Gastrocnemius medialis (tissue), 4 donors: ENCODE measurements at regions not wholly inside any gene's neighbourhood (a gene's known extent, or its start where the extent isn't known, plus 50 kb on each side); places are given as distances from the start of the nearest gene placed in this dataset.

ENCODE experiments used
- POLR2A ChIP-seq, 2 donors: fragments of 450-650 bp; IDR thresholded peaks; one replicate each; pipeline ENCODE4 v1.6.1; 2017; ENCODE audit warnings: antibody characterized with exemption in 2 of 2, mild to moderate bottlenecking in 2 of 2, moderate library complexity in 2 of 2
- TF ChIP-seq, protein P1 (sequence below), 5 experiments: fragments of 450-650 bp in 3 of 5; fragments of 200-600 bp in 2 of 5; sonication (generic) in 2 of 5; IDR thresholded peaks in 4 of 5; conservative IDR thresholded peaks in 1 of 5; 1 replicate in 4 of 5; 2 replicates in 1 of 5; pipeline ENCODE4 v1.5.1; 2016 to 2019; ENCODE audit warnings: antibody characterized with exemption in 5 of 5, mild to moderate bottlenecking in 3 of 5, moderate library complexity in 3 of 5

DNA sequence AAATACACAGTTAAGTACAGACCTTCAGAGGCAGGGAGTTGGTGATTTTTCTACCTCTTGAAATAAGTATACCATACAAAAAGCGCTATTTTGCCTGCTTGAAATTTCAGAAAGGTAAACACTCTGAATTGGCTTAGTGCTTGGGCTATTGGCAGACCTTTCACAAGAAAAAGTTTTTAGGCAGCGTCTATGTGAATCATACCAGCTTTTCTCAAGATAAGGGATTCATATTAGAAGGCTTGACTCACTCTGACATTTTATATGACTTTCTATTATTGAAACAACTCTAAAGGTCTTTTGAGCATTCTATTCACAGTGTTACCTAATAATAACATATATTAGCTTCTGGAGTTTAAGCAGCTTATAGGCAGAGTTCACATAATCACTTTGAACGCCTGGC, 286.4 kb upstream of the FAT1 start:
- TF ChIP-seq, protein P1, sequence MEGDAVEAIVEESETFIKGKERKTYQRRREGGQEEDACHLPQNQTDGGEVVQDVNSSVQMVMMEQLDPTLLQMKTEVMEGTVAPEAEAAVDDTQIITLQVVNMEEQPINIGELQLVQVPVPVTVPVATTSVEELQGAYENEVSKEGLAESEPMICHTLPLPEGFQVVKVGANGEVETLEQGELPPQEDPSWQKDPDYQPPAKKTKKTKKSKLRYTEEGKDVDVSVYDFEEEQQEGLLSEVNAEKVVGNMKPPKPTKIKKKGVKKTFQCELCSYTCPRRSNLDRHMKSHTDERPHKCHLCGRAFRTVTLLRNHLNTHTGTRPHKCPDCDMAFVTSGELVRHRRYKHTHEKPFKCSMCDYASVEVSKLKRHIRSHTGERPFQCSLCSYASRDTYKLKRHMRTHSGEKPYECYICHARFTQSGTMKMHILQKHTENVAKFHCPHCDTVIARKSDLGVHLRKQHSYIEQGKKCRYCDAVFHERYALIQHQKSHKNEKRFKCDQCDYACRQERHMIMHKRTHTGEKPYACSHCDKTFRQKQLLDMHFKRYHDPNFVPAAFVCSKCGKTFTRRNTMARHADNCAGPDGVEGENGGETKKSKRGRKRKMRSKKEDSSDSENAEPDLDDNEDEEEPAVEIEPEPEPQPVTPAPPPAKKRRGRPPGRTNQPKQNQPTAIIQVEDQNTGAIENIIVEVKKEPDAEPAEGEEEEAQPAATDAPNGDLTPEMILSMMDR (IDR thresholded peaks at IDR 0.05 in 4 of 5, conservative IDR thresholded peaks at IDR 0.05 in 1 of 5) = no peak
- TF ChIP-seq POLR2A (IDR thresholded peaks at IDR 0.05) = no peak
